CD4-positive, alpha-beta T cell (primary cell): ENCODE measurements at regions not wholly inside any gene's neighbourhood (a gene's known extent, or its start where the extent isn't known, plus 50 kb on each side); places are given as distances from the start of the nearest gene placed in this dataset.

Source experiments
- ATAC-seq: fragments of 200-7000 bp; cut with Tn5 transposase; one replicate; pipeline ENCODE4 v1.10.0; 2022; ENCODE audit warnings: mild to moderate bottlenecking; ENCODE audit not compliant: poor library complexity
- CTCF ChIA-PET: fragments of 350-600 bp; sonication (Branson Sonifier 250); formaldehyde crosslinking; loops from one replicate; lab custom pipeline; 2021; ENCODE audit warnings: antibody characterized with exemption, inconsistent platforms; lab: Charles Lee
- POLR2A ChIA-PET: fragments of 350-600 bp; sonication (Branson Sonifier 250); formaldehyde crosslinking; loops from one replicate; lab custom pipeline; 2021; ENCODE audit warnings: antibody characterized with exemption, inconsistent platforms; lab: Charles Lee
- DNase-seq, 14 experiments: peaks; one replicate each; pipeline ENCODE4 v3.0.0-alpha.2; 2013 to 2020; ENCODE audit warnings: mixed read lengths in 2 of 14
- H3K27ac ChIP-seq, 2 donors: one replicate each; pipeline versions ENCODE4 v1.5.1 to v1.7.0; 2013; ENCODE audit warnings: low read length in 2 of 2, low read depth in 1 of 2, mild to moderate bottlenecking in 1 of 2
- H3K27me3 ChIP-seq, 2 experiments: 1 replicate in 1 of 2; 2 replicates in 1 of 2; pipeline versions ENCODE4 v1.6.1 to v1.7.0; 2013; ENCODE audit warnings: low read length in 2 of 2, control low read depth in 1 of 2, mild to moderate bottlenecking in 1 of 2, moderate library complexity in 1 of 2; ENCODE audit not compliant: insufficient read depth in 2 of 2, control insufficient read depth in 1 of 2
- H3K36me3 ChIP-seq: one replicate; pipeline ENCODE4 v1.6.1; 2013; ENCODE audit warnings: low read length, control low read depth; ENCODE audit not compliant: insufficient read depth
- H3K4me1 ChIP-seq: one replicate; pipeline ENCODE4 v1.6.1; 2013; ENCODE audit warnings: low read length, control low read depth; ENCODE audit not compliant: insufficient read depth
- H3K4me3 ChIP-seq: one replicate; pipeline ENCODE4 v1.5.1; 2013; ENCODE audit warnings: mild to moderate bottlenecking, low read length, moderate library complexity
- H3K9me3 ChIP-seq, 2 experiments: 1 replicate in 1 of 2; 2 replicates in 1 of 2; pipeline versions ENCODE4 v1.6.1 to v1.7.0; 2013; ENCODE audit warnings: low read length in 2 of 2, mild to moderate bottlenecking in 2 of 2, control low read depth in 1 of 2, moderate library complexity in 1 of 2; ENCODE audit not compliant: control insufficient read depth in 1 of 2, insufficient read depth in 1 of 2
- H3K27ac Mint-ChIP-seq: one replicate; pipeline ENCODE4 v1.8.0; 2020; ENCODE audit warnings: mixed read lengths
- H3K27me3 Mint-ChIP-seq: one replicate; pipeline ENCODE4 v1.8.0; 2021; ENCODE audit warnings: mixed read lengths
- H3K36me3 Mint-ChIP-seq: one replicate; pipeline ENCODE4 v1.8.0; 2021; ENCODE audit warnings: low read depth, mixed read lengths
- H3K4me1 Mint-ChIP-seq: one replicate; pipeline ENCODE4 v1.8.0; 2021; ENCODE audit warnings: low read depth, mixed read lengths
- H3K4me3 Mint-ChIP-seq: one replicate; pipeline ENCODE4 v1.8.0; 2020; ENCODE audit warnings: mild to moderate bottlenecking, mixed read lengths
- H3K9me3 Mint-ChIP-seq: one replicate; pipeline ENCODE4 v1.8.0; 2020; ENCODE audit warnings: mixed read lengths
- intact Hi-C, 2 experiments: fragments of 100-400 bp; cut with DNase I in 1 of 2; cut with micrococcal nuclease in 1 of 2; formaldehyde crosslinking; loops; one replicate each; pipeline versions ENCODE4 v1.15.1 to v1.9.0; 2023 to 2025; cut with DNase I, micrococcal nuclease
- TF ChIP-seq, protein P1 (sequence below): fragments of 200-600 bp; IDR thresholded peaks from one replicate; pipeline ENCODE4 v1.8.0; 2022; ENCODE audit warnings: antibody characterized with exemption, mild to moderate bottlenecking

DNA sequence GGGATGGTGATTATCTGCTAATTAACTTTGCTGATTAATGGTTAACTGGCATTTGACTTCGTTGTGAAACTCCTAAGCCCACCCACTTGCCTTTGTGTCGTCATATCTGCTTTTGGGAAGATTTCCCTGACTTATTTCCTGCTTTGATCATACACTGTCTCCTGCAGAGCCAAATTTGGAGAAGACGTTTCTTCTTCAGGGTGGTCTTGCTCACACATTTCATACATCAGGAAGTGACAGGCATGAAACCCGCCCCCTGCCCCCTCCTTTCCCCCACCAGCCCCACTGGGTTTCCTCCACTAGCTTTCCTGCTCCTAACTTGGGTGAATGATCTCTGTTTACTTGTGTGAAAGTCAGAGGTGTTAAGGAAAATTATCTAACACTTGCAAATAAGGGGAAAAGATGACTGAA is 300.1 kb downstream of the TSN start:
- DNase-seq, result no peak
- Histone ChIP-seq H3K36me3 (no peaks in the 10 kb centered on the region), H3K4me3 (no peak overlapping the region), H3K9me3 (no peaks in the 10 kb centered on the region), H3K27me3 (no peaks in the 10 kb centered on the region), H3K4me1 (no peaks in the 10 kb centered on the region), H3K27ac (no peak overlapping the region)
- no peak for ATAC-seq
- H3K27ac Mint-ChIP-seq, result no peak overlapping the region
- ChIA-PET POLR2A (no interaction called here), CTCF (no interaction called here)
- TF ChIP-seq, protein P1, sequence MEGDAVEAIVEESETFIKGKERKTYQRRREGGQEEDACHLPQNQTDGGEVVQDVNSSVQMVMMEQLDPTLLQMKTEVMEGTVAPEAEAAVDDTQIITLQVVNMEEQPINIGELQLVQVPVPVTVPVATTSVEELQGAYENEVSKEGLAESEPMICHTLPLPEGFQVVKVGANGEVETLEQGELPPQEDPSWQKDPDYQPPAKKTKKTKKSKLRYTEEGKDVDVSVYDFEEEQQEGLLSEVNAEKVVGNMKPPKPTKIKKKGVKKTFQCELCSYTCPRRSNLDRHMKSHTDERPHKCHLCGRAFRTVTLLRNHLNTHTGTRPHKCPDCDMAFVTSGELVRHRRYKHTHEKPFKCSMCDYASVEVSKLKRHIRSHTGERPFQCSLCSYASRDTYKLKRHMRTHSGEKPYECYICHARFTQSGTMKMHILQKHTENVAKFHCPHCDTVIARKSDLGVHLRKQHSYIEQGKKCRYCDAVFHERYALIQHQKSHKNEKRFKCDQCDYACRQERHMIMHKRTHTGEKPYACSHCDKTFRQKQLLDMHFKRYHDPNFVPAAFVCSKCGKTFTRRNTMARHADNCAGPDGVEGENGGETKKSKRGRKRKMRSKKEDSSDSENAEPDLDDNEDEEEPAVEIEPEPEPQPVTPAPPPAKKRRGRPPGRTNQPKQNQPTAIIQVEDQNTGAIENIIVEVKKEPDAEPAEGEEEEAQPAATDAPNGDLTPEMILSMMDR, result no peak
- H3K36me3 Mint-ChIP-seq, result no peaks in the 10 kb centered on the region
- intact Hi-C loops, result no loop called here
- no peak overlapping the region for H3K4me3 Mint-ChIP-seq
- no peaks in the 10 kb centered on the region for H3K9me3 Mint-ChIP-seq
- H3K4me1 Mint-ChIP-seq, result no peaks in the 10 kb centered on the region
- peaks cover 6% of the 10 kb centered on the region for H3K27me3 Mint-ChIP-seq

- CTCF ChIA-PET, result no interaction called here
- DNase-seq (no peak), ATAC-seq (no peak)
- no peaks in the 10 kb centered on the region for H3K4me1 ChIP-seq
- Mint-ChIP-seq H3K27me3 (peaks cover 6% of the 10 kb centered on the region), H3K4me1 (no peaks in the 10 kb centered on the region), H3K36me3 (no peaks in the 10 kb centered on the region), H3K4me3 (no peak overlapping the region), H3K9me3 (no peaks in the 10 kb centered on the region), H3K27ac (no peak overlapping the region)
- no peak overlapping the region for H3K27ac ChIP-seq
- TF ChIP-seq, protein P1, result no peak
- POLR2A ChIA-PET, result no interaction called here
- no peaks in the 10 kb centered on the region for H3K36me3 ChIP-seq
- H3K4me3 ChIP-seq, result no peak overlapping the region
- no peaks in the 10 kb centered on the region for H3K9me3 ChIP-seq
- intact Hi-C loops, result no loop called here
- no peaks in the 10 kb centered on the region for H3K27me3 ChIP-seq
Observed at GRCh38 chr2:122056853-122057252, 301.4 kb downstream of the TSN start.

DNA sequence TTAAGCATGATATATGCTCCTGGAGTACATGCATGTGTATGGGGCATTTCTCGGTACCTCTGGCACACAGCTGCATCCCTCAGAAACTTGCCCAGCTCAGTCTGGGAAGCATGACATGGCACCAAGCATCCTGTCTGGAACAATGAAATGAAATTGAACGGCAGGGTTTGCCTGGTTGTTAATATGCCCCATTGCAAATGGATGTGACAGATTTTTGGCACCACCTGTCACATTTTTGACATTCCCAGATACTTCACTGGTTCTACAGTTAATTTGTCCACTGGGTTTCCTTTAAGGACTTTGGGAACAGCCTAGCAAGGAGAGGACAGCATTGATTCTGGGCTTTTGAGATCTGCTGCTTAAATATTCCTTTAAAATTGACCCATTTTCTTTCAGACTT is 305.8 kb downstream of the TSN start:
- H3K27ac Mint-ChIP-seq, result no peak overlapping the region
- no peaks in the 10 kb centered on the region for H3K36me3 Mint-ChIP-seq
- H3K4me1 ChIP-seq, result no peaks in the 10 kb centered on the region
- no peaks in the 10 kb centered on the region for H3K9me3 ChIP-seq
- H3K27ac ChIP-seq, result no peak overlapping the region
- intact Hi-C loops, result no loop called here
- peaks cover 3% of the 10 kb centered on the region for H3K27me3 Mint-ChIP-seq
- no peaks in the 10 kb centered on the region for H3K4me1 Mint-ChIP-seq
- H3K4me3 Mint-ChIP-seq, result no peak overlapping the region
- DNase-seq, result no peak
- ChIA-PET CTCF (no interaction called here), POLR2A (no interaction called here)
- TF ChIP-seq, protein P1, result no peak
- no peak for ATAC-seq
- no peaks in the 10 kb centered on the region for H3K9me3 Mint-ChIP-seq
- no peaks in the 10 kb centered on the region for H3K36me3 ChIP-seq
- no peaks in the 10 kb centered on the region for H3K27me3 ChIP-seq
- no peak overlapping the region for H3K4me3 ChIP-seq
